Bronchial epithelial cell (primary cell): ENCODE measurements at regions not wholly inside any gene's neighbourhood (a gene's known extent, or its start where the extent isn't known, plus 50 kb on each side); places are given as distances from the start of the nearest gene placed in this dataset.

Experiments used
- DNase-seq: peaks from one replicate; pipeline ENCODE4 v3.0.0-alpha.2; 2010; ENCODE audit warnings: low read depth
- FAIRE-seq: peaks from 2 replicates; lab custom pipeline; 2011; peaks lifted over from hg19 to GRCh38; lab: Jason Lieb, UNC
- H3K27me3 ChIP-seq: 2 replicates; pipeline ENCODE4 v1.5.1; 2011; ENCODE audit warnings: low read length; ENCODE audit not compliant: control insufficient read depth, insufficient read depth
- H3K36me3 ChIP-seq: 2 replicates; pipeline ENCODE4 v1.5.1; 2011; ENCODE audit warnings: low read length; ENCODE audit not compliant: control insufficient read depth, insufficient read depth
- H3K4me3 ChIP-seq: 2 replicates; pipeline ENCODE4 v1.5.1; 2011; ENCODE audit warnings: mild to moderate bottlenecking, low read depth, low read length, control low read depth
- TF ChIP-seq, protein P1 (sequence below): IDR thresholded peaks from 2 replicates; pipeline ENCODE4 v1.5.1; 2011; ENCODE audit warnings: mild to moderate bottlenecking, moderate library complexity, low read length, control low read depth, inconsistent platforms; ENCODE audit not compliant: insufficient read depth, severe bottlenecking

DNA sequence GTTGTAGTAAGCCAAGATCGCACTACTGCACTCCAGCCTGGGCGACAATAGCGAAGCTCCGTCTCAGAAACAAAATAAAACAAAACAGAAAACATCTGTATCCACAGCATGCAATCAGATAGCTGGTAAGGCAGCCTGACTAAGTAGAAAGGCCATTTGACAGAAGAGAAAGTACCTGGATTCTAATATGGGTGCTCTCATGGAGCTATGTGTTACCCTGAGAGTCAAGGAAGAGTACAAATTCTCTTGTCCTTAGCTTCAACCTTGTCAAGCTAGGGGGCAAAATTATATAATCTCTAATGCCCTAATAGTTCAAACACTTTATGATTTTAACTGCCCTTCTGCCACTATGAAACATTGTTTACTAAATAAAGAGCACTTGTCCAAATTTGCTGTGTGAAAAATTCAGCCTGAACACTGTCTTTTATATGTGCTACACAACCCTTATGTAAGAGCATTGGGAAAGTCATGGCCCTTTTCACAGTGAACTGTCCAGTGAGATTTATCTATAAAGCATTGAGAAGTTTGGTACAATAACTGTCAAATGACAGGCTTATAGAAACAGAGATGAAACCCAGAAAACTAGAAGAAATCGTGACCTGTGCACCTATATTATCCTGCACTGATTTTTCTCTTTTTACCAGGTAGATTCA lies 51.2 kb upstream of the PRKG1 start:
- no peaks in the 10 kb centered on the region for H3K27me3 ChIP-seq
- DNase-seq (no peak), FAIRE-seq (no peak)
- no peaks in the 10 kb centered on the region for H3K36me3 ChIP-seq
- H3K4me3 ChIP-seq, result no peak overlapping the region
- TF ChIP-seq, protein P1, sequence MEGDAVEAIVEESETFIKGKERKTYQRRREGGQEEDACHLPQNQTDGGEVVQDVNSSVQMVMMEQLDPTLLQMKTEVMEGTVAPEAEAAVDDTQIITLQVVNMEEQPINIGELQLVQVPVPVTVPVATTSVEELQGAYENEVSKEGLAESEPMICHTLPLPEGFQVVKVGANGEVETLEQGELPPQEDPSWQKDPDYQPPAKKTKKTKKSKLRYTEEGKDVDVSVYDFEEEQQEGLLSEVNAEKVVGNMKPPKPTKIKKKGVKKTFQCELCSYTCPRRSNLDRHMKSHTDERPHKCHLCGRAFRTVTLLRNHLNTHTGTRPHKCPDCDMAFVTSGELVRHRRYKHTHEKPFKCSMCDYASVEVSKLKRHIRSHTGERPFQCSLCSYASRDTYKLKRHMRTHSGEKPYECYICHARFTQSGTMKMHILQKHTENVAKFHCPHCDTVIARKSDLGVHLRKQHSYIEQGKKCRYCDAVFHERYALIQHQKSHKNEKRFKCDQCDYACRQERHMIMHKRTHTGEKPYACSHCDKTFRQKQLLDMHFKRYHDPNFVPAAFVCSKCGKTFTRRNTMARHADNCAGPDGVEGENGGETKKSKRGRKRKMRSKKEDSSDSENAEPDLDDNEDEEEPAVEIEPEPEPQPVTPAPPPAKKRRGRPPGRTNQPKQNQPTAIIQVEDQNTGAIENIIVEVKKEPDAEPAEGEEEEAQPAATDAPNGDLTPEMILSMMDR, result no peak

DNA sequence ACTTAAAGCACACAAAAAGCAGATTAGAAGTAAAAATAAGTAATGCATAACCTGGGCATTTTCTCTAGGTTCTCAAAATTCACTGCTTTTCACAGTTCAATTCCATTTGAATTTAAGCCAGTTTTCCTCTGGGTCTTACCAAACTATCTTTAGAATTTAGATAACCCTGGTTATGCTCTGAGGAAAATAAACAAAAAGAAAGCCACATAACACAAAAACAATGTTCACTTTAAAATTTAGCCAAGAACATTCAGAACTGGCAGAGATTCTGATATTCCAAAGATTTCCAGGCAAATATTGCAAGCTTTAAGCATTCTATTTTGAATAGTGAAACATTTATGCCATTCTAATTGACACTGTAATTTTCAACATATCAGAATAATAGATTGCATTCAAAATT lies 50.7 kb upstream of the PRKG1 start:
- H3K27me3 ChIP-seq, result no peaks in the 10 kb centered on the region
- DNase-seq, result no peak
- no peak for FAIRE-seq
- no peaks in the 10 kb centered on the region for H3K36me3 ChIP-seq
- no peak overlapping the region for H3K4me3 ChIP-seq
- TF ChIP-seq, protein P1, result no peak
